H4 (cell line): ENCODE measurements at regions not wholly inside any gene's neighbourhood (a gene's known extent, or its start where the extent isn't known, plus 50 kb on each side); places are given as distances from the start of the nearest gene placed in this dataset.

Experiments
- DNase-seq: peaks from one replicate; pipeline ENCODE4 v3.0.0-alpha.2; 2015; ENCODE audit warnings: low spot score

DNA sequence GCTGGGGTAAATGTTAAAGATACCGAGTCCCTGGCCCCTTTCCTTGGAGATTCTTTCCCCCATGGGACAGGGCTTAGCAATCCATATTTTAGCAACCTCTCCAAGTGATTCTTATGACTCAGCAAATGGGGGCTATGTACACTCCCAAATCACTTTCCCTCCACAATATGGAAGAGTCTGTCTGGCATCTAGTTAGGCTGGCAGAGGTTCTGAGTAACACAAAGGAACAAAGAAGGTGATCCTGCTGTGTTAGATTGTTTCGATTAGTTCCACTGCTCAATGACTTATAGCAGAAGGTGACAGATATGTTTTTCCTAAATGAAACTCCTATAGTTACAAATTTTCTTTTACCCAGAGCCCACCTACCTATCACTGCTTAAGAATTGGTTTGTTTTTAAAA is 154.0 kb upstream of the SYT13 start:
- DNase-seq: no peak

DNA sequence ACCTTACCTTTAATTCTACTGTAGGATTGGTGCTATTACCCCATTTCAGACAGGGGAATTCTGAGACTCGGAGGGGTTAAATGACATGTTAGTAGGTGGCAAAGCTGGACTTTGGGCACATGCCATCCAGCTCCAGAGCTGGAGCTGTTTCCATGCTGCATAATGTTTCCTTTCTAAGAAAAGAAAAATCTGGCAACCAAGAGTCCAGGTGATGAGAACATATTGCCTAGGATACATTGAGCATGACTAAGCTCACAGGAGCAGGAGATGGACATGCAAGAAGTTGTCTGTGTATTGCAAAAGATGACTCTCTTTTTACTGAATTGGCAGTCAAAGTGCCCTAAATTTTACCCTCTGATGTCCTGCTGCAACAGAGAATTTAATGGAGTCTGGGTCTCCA is 150.8 kb upstream of the SYT13 start:
- no peak for DNase-seq

GRCh38 chr11:45436118-45436517 is 150.0 kb upstream of the SYT13 start:
- DNase-seq: no peak

- no peak for DNase-seq
Observed at GRCh38 chr11:45435706-45436105, 149.6 kb upstream of the SYT13 start.

DNA sequence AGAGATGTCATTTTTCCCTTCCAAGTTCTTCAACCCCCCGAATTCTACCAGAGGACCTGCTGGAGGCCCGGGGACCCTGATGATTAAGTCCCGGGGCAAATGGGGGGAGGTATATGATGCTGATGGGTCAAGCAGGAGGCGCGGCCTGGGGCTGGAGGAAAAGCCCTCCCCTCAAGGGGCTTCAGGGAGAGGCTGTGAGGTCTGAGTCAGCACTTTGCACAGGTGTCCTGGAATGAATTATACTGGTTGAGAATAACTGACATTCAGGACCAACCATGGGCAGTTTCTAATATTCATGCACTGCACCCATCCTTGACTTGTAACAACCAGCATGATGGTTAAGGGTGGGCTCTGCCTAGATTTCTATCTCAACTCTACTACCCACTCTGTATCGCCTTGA is 146.8 kb upstream of the SYT13 start:
- no peak for DNase-seq

GRCh38 chr11:45432100-45432499 is 146.0 kb upstream of the SYT13 start:
- no peak for DNase-seq

DNA sequence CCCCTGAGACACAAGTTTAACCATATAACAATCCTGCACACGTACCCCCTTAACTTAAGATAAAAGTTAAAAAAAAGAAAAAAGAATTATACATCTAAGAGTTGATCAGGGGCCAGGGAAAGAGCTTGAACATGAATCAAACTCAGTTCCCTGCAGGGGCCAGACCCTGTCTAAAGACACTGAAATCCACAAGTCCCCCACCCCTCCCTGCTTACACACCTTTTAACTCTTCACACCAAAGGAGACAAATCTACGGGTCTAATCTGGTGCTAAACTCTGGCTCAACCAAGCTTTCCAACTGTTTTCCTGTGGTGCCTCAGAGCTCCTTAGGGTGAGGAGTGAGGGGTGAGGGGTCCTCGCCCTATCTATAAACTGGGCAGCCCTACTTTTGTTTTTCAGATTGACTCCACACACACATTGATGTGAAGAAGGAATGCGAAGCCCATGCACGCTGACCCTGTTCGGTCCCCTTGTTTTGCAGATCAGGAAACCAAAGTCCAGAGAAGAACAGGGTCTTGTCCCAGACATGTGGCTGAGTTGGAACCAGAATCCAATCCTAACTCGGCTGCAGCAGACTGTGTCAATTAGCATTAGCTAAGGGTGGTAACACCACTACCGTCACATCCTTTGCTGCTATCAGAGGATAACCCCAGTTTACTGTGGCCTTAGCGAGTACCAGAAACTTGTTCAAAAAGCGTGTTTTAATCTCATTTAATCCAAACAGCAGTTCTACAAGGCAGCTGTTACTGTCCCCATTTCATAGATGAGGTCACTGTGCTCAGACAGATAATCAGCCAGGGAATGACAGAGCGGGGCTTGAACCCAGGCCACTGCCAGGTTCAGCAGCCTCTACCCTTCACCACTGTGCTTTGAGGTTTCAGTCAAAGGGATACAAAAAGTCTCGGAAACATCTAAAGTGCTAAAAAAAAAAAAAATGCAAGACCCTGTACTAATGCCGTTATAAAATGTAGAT is 145.2 kb upstream of the SYT13 start:
- no peak for DNase-seq

DNA sequence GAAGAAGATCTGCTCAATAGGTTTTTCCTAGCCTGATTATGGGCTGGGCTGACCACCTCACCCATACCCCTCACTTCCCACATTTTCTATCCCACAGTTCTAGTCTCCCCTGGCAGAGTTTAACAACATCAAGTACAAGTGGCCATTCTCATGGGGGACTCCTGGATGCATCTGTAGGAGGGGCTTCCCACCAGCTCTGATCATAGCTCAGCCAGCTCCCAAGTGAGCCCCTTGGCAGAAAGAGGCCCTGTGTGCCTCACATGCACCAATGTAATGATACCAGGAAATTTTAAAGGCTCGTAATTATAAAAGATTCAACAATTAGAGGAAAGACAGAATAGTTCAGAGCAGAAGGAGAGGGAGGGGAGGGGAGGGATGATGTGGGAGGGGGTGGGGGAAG is 144.2 kb upstream of the SYT13 start:
- no peak for DNase-seq

DNA sequence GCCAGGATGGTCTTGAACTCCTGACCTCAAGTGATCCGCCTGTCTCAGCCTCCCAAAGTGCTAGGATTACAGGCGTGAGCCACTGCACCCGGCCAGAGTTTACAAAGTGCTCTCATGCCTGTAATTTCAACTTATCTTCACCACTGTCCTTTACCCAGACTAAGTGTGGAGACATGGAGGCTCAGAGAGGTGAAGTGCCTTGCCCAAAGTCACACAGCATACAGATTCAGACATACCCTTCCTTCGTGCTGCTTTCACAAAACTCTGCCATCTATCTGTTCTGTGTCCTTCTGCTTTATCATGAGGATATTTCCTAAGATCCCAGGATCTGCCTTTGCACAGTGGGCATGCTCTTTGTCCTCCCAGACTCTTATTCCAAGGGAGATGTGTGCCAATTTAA is 143.6 kb upstream of the SYT13 start:
- DNase-seq: no peak

GRCh38 chr11:45428541-45429230 is 142.5 kb upstream of the SYT13 start:
- no peak for DNase-seq

DNA sequence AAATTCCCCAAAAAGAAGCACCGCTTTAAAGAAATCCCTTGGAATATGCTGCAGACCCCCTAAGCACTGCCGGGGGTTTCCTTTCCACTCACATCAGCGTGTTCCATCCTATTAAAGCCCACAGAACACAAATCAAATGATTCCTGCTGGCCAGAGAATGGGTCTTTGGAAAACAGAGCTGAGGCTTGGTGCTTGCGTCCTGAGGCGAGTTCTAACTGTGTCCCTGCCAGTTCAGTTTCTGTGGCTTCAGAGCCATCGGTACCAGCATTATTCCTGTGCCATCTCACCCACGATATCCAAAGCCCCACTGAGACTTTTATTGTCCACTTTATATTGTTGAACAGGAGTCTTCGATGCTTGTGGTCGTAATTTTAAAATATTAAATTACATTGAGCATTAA is 142.0 kb upstream of the SYT13 start:
- no peak for DNase-seq

DNA sequence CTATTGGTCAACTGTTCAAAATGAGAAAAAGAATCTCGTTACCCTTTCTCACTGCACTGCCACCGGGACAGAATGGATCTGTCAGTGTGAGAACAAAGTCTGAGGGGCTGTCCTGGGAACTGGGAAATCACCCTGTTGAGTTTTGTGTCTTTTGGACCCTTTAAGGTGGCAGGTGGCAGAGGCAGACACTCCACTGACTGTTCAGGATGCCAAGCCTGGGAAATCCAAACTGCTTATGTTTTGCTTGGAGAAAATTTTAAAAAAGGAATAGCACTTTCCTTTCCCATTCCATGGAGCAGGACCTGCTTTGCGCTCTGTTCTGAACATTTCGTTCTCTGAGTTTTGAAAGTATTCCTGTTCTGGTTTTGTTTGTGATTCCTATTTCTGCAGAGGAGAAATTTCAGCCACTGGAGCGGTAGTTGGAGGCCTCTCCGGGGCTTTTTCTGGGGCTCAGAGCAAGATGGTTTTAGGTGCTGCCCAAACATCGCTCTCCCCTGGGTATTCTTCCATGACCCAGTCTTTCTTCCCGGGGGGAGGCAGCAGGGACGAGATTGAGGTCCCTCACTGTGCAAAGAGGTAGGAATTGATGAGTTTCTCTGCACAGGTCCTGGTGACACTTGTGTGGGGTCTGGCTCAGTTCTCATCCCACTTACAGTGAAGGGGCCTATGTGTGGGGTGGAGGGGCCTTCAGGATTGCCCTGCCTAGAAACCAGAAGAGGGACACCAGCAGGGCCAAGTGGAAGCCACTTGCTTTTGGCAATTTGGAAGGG is 138.5 kb upstream of the SYT13 start:
- no peak for DNase-seq

GRCh38 chr11:45423475-45424120 is 137.5 kb upstream of the SYT13 start:
- DNase-seq: no peak

DNA sequence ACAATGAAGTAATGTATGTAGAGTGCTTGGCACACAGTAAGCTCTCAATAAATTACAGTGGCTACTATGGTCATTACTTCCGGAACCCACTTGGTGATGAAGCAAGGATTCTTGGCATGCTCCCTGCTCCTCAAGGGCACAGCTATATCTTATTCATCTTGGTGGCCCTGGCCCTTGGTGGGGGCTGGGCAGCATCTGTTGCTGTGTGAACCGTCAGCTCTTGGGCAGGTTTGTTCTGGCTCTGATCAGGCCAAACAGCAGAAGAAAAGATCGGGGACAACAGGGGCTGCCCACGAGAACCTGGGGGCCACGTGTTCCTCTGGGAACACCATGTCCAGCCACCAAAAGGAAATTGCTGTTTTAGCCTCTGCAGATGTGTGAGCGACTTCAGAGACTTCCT is 136.9 kb upstream of the SYT13 start:
- DNase-seq: no peak

GRCh38 chr11:45414088-45414487 is 127.9 kb upstream of the SYT13 start:
- DNase-seq: no peak

GRCh38 chr11:45413156-45413858 is 127.2 kb upstream of the SYT13 start:
- no peak for DNase-seq

- DNase-seq: no peak
Observed at GRCh38 chr11:45412521-45412920, 126.4 kb upstream of the SYT13 start.

DNA sequence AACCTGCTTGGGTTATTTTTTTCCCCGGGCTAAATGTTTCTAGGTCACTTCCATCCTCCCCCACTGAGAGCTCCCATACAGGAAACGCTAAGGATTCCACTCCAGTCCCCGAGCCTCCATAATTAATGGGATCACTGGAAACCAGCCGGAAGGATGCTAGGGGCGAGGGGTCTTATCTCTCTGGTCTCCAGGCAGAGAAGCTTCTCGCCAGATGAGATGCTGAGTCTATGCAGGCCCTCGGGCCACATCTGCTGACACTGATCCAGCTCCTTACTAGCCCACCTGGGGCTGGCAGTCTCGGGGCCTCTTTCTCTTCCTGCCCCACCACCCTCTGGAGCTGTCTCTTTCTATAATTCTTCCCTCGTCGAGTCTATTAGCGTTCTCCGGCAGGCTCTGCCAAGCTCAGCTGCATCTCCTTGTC is 125.9 kb upstream of the SYT13 start:
- DNase-seq: no peak

- no peak for DNase-seq
Observed at GRCh38 chr11:45411228-45411946, 125.2 kb upstream of the SYT13 start.

DNA sequence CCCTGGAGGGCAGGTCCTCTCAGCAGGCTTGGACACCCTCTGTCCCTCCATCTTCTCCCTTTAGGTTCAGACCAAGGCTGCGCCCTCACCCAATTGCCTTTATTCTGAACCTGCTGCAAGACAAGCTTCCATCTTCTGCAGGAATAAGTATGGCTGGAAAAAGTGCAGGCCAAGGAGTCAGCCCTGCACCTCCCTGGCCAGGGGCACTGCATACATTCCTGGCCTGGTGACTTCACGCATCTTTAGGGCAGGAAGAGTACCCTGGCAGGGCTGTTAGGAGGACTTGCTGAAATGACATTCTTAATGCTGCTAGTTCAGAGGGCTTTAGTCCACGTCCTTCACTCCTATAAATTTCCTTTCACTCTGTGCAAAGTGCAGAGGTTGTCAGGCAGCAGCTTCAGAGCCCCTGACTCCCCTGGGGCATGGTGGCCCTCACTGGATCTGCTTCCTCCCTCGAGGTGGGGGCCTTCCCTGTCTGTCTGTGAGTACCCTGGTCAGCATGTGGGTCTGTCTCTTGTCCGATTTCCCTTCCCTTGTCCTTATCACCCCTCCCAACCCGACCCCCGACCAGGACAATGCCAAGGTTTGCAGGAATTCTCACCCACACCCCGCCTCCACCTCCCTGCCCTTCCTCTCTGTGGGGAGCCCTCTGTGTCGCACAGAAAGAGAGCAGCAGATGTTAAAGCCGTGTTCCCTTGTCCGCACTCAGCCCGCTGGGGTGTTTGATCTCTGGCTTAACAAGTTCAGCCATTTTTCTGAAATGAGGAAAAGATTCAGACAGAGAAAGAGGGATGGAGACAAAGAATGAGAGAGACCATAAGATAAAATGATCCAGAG is 124.5 kb upstream of the SYT13 start:
- DNase-seq: no peak
